Stimulated activated CD8-positive, alpha-beta memory T cell treated with anti-CD3 and anti-CD28 coated beads, Interleukin-2, amount 100 ng/mL, for 48 hours (primary cell): ENCODE measurements at regions not wholly inside any gene's neighbourhood (a gene's known extent, or its start where the extent isn't known, plus 50 kb on each side); places are given as distances from the start of the nearest gene placed in this dataset.

ENCODE experiments used
- DNase-seq, 2 donors: peaks; one replicate each; pipeline ENCODE4 v3.0.0-alpha.2; 2020; ENCODE audit warnings: low read depth in 2 of 2

- DNase-seq: no peak
Measured at GRCh38 chr20:58162986-58163385, 65.5 kb downstream of the ANKRD60 start.

GRCh38 chr20:58161192-58161591 lies 67.3 kb downstream of the ANKRD60 start:
- no peak for DNase-seq

DNA sequence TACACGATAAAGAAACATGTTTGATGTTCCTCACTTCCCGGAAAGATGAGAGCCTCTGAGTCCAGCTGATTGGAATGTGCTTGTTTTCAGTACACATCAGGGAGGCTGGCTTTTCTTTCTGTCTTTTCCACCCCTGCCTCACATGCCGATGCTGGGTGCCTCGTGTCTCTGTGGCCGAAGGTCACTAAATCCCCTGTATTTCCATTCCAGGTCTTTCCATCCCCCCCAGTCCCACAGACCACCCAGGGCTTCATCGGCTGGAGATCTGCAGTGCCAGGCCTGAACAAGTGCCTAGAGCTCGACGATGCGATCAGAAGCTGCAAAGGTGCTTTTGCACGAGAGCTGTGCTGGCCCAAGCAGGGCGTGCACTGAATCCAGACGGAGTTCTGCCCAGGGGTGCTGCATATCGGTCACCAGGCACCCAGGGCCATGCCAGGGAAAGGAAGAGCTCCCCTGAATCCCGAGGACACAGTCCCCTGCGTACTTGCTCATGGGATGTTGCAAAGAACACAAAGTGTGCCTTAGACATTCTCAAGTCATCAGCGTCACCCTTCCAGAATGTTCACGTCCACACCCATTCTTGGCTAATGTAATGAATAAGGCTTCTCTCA lies 67.9 kb downstream of the ANKRD60 start:
- DNase-seq: no peak

DNA sequence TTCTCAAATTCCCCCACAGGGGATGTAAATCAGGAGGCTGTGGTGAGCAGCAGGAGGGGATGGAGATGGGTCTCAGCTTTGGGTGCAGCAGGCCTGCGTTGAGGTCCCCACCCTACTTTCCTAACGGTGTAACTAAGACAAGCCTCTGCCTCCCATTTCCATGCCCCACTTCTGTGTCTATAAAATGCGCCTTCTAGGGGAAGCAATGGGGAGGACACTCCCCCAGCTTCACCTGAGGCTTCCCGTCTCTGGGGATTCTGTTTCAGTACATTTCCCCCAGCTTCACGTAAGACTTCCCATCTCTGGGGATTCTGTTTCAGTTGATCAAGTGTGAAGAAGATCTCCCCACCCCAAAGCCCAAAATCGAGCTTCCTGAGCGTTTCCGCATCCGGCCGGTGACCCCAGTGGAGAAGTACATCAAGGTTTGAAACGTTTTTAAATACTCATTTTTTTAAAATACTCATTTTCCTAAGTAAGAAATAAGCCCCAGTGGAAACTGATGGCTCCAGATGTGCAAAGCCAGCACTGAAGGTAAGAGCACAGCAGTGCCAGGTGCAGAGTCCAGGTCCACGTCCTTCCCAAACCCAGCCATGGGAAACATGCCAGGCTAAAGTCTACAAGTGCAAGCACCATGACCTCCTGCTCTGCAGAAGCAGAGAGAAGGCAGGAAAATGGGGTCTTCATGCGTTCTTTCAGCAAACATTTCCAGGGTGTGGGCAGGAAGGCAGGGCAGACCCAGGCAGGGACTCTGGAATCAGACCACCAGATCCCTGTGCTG lies 73.1 kb downstream of the ANKRD60 start:
- DNase-seq: no peak

DNA sequence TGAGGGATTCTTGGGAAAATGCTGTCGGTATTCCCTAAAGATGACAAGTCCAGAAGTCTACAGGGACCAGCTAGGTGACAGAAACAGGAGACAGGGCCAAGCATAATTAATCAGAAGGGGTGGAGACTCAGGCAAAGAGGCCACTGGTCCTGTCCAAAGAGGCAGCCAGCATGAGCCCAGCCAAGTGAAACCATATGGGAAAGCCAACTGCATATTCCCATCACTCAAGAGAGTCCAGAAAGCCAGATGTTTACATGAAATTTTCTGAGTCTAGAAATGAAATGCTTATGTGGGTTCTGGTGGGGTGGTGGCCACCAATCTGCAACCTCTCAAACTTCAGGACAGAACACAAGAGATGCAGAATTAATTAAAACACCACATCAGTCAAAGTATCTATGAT lies 74.3 kb downstream of the ANKRD60 start:
- no peak for DNase-seq

DNA sequence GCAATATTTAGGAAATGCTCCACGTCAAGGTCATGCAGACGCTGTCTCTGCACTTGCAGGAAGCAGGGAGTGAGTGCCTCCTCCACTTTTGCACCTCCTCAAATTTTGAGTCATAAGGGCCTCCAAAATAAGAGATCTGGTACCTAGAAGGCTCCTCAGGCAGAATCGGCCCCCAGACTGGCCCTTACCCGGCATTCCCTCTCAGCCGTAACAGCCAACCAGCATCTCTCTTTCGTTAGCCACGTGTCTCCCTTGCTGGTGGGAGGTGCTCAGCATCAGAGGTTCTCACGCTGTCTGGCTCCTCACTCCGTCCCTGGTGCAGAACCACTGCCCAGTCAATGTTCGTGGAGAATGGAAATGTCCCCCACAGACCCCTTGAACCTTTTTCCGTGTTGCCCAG lies 75.3 kb downstream of the ANKRD60 start:
- DNase-seq: no peak

DNA sequence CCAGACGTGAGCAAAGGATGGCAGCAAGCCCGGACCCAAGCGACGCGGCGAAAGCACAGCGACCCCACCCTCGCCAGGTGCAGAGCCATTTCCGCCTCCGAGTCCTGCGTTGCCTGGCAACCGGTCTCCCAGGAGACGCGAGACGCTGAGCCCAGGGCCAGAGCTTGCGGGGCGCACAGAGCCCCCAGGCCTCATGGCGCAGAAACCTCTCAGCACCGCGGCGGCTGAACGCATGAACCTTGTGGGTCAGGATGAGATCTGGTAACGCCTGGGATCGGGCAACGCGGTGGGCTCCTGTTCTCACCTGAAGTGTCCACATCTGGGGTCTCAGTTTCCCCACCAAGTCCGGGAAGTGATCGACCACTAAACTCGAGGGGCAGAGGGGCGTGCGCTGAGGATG lies 77.7 kb downstream of the ANKRD60 start:
- no peak for DNase-seq

DNA sequence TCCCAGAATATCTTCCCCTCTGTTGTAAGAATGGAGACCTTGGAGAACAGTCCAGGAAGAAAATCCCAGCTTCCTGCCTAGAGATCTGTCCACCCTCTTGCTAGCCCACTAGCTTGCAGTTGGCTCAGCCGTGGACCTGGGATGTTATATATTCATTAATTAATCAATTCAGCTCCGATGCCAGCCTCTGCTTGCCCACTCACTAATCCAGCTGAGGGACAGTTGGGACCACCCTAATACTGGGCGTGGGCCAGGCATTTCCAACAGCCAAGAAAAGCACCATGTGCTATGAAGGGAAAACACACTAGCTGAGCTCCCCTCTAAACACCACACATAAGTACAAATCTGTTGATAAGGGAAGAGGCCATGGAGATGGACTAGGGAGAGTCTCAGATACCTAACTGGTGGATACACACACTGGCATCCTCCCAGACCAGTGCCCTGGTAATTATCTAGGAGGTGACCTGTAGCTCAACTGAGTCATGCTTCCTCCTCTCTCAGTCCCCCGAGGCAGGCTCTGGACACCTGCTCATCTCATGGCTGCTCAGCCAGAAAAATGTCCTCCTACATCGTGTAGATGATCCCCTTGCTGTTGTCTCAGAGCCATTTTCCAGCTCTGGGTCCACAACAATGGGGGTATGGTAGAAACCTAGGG lies 78.9 kb downstream of the ANKRD60 start:
- DNase-seq: no peak

DNA sequence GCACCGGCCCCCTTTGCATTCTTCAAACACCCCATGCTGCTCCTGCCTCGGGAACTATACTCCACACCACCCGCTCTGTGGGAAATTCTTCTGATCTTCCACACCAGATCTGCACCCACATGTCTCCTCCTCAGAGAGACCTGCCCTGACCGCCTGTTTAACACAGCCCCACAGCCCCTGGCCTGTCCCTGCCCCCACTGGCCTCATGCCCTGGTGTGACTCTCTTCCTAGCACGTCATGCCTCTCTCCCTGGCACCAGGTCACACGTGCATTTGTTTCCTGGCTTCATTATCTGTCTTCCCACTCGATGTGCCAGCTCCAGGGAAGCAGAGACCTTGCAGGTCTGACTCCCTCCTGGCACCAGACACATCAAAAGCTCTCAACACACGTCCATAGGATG lies 79.6 kb downstream of the ANKRD60 start:
- no peak for DNase-seq

DNA sequence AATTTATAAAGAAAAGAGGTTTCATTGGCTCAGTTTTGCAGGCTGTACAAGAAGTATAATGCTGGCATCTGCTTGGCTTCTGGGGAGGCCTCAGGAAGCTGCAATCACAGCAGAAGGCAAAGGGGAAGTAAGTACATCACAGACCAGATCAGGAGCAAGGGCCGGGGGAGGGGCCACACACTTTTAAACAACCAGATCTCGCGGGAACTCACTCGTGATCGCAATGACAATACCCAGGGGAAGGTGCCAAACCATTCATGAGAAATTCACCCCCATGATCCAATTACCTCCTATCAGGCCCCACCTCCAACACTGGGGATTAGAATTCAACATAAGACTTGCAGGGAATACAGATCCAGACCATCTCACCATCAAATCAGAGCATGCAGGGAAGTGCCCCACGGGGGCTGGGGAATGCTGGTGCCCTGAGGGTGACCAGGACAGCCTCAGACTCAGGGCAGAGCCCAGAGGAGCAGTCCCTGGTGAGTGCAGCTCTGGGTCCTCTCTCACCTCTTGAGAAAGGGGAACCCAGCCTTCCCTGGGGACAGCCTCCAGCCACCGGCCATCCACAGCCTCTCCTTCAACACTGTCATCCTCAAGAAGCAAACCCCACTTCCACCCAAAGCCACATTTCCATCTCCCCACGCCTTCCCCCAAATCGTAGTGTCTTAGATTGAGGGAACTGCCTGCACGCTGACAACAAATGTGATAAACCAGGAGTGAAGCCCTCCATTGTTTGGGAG lies 80.7 kb downstream of the ANKRD60 start:
- DNase-seq: no peak

DNA sequence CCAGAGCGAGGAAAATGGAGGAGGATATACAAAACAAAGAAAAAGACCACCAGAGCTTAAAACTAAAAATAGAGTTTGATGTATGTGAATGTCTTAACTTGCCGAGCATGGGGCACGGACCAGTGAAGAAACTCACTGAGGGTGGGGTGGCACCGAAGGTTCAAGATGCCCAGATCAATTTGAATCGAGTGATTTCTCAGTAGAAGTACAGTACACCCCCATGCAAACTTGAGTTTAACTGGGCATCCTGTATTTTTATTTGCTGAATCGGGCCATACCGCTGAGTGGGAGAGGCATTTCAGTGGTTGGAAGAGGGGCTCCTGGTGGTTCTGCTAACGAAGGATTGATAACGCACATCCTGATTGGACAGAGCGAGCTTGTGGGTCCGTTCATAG lies 81.7 kb downstream of the ANKRD60 start:
- DNase-seq: no peak

- DNase-seq: no peak
Measured at GRCh38 chr20:58146081-58146745, 82.2 kb downstream of the ANKRD60 start.

- no peak for DNase-seq
Measured at GRCh38 chr20:58145506-58146080, 82.9 kb downstream of the ANKRD60 start.

GRCh38 chr20:58144096-58144495 lies 84.4 kb downstream of the ANKRD60 start:
- no peak for DNase-seq

DNA sequence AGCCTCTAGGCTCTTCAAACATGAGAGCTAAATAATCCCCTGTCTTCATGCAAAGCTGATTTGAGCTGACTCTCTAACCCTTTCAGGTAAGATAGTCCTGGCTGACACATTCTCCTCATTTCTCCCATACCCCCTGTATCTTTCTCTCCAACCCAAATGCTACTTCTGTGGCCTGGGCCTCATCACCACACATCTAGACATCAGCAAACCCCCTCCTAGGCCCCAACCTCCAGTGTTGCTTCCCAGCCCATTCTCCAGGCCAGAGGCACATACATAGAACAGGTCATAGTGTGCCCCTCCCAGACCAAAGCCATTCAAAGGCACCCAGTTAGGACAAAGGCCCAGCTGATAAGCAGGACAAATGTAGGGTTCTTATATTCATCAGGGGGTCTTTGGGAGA lies 84.9 kb downstream of the ANKRD60 start:
- DNase-seq: no peak

- no peak for DNase-seq
Measured at GRCh38 chr20:58142843-58143185, 85.6 kb downstream of the ANKRD60 start.

GRCh38 chr20:58141971-58142842 lies 86.2 kb downstream of the ANKRD60 start:
- no peak for DNase-seq

DNA sequence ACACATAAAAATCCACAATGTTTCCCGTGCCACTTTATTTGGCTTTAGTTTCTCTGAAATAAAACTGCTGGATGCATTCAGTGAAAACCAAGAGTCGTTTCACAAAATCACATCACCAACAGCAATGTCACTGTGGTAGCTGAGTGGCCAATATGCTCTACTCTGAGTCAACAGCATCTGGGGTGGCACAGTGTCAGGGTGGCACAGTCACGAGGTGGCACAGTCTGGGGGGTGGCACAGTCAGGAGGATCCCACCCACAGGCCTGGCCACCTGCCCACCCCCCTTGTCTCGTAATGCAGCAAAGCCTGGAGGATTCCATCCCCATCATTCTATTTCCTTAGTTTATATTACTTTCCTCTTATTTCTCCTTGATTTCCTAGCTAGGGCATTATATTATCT lies 87.0 kb downstream of the ANKRD60 start:
- DNase-seq: no peak

GRCh38 chr20:58140787-58141425 lies 87.5 kb downstream of the ANKRD60 start:
- DNase-seq: no peak
